BJ (cell line): ENCODE measurements at regions not wholly inside any gene's neighbourhood (a gene's known extent, or its start where the extent isn't known, plus 50 kb on each side); places are given as distances from the start of the nearest gene placed in this dataset.

ENCODE experiments used
- CTCF ChIA-PET: fragments of 350-600 bp; formaldehyde crosslinking; extraction: SDS; loops from one replicate; lab custom pipeline; 2021; ENCODE audit warnings: antibody characterized with exemption, inconsistent platforms; lab: Yijun Ruan, JAX
- POLR2A ChIA-PET: fragments of 300-600 bp; sonication (Branson Sonifier 250); formaldehyde crosslinking; extraction: SDS; loops from one replicate; lab custom pipeline; 2021; ENCODE audit warnings: antibody characterized with exemption; lab: Charles Lee
- DNase-seq: peaks from one replicate; pipeline ENCODE4 v3.0.0-alpha.2; 2011; ENCODE audit warnings: low read depth
- H3K27me3 ChIP-seq: 2 replicates; pipeline ENCODE4 v1.6.0; 2011; ENCODE audit warnings: low read length; ENCODE audit not compliant: control insufficient read depth, insufficient read depth
- H3K36me3 ChIP-seq: 2 replicates; pipeline ENCODE4 v1.5.1; 2011; ENCODE audit warnings: low read length; ENCODE audit not compliant: control insufficient read depth, insufficient read depth
- H3K4me3 ChIP-seq: 2 replicates; pipeline ENCODE4 v1.5.1; 2011; ENCODE audit warnings: low read depth, mild to moderate bottlenecking, control low read depth, low read length
- CTCF ChIP-seq: IDR thresholded peaks from 2 replicates; pipeline ENCODE4 v1.5.1; 2011; ENCODE audit warnings: low read depth, mild to moderate bottlenecking, control low read depth, inconsistent platforms, low read length, moderate library complexity; ENCODE audit not compliant: insufficient read depth

DNA sequence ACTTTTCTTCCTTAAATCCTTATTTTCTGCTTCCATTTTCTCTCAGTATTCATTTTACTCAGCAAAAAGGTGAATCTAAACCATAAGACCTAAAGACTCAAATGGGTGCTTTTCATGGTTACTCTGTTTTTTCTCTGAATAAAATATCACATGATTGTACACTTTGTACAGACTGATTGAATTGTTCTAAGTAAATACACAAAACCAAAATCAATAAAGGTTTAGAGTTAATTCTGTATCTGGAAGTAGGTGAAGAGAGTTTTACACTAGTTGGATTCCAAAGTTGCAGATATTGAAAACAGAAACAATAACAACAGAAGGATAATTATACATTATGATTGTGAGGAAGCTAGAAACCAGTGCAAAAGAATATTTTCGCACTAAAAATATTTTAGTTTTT lies 546.2 kb downstream of the TUSC7 start:
- no peaks in the 10 kb centered on the region for H3K27me3 ChIP-seq
- H3K4me3 ChIP-seq, result no peak overlapping the region

DNA sequence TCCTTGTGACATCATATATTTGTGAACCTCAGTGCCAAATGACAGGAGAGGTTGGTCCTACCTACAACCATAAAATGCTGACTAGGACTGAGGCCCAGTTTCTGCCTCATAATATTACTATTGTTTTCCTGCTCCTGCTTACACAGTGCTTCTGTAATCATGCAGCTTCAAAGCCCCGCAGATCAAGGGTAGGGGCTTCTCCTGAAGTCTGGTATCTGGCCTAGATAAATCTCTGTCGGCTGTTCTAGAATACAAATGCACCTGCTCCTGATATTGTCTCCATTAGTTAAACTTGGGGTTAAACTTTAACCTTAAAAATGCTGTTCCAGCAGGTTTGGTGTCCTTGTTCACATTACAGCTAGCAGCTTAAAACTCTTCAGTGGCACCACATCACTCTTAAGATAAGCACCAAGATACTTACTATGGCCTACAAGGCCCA lies 552.4 kb downstream of the TUSC7 start:
- DNase-seq, result no peak
- no peaks in the 10 kb centered on the region for H3K27me3 ChIP-seq
- H3K4me3 ChIP-seq, result no peak overlapping the region
- TF ChIP-seq CTCF, result no peak
- ChIA-PET POLR2A (no interaction called here), CTCF (interaction anchor here (0.9 kb wide), 1 partner anchor 13 kb away, joined by 4 read pairs; no protein-coding TSS in a partner anchor)
- no peaks in the 10 kb centered on the region for H3K36me3 ChIP-seq

More for the DNA sequence above, 546.2 kb downstream of the TUSC7 start:
- DNase-seq, result no peak
- TF ChIP-seq CTCF, result no peak
- POLR2A ChIA-PET, result no interaction called here
- CTCF ChIA-PET, result no interaction called here
- no peaks in the 10 kb centered on the region for H3K36me3 ChIP-seq

DNA sequence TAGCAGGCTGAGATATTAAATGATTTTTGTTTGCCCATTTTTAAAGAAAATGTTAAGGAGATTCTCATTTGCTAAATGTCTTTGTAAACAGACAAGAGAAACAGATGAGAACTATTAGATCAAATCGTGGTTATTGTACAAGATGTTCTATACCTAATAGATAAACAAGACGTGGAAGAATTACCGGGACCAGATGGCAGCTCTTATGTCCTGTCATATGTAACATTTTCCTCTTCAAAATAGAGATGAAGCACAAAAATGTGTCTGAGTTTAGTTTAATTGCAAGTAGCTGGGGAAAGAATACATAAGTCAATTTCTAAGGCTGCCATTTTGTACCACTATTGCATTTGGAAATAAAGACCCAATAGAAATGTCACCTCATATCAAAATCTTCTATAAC lies 553.7 kb downstream of the TUSC7 start:
- no peaks in the 10 kb centered on the region for H3K27me3 ChIP-seq
- ChIA-PET CTCF (no interaction called here), POLR2A (no interaction called here)
- TF ChIP-seq CTCF, result no peak
- no peak for DNase-seq
- H3K36me3 ChIP-seq, result no peaks in the 10 kb centered on the region
- no peak overlapping the region for H3K4me3 ChIP-seq

DNA sequence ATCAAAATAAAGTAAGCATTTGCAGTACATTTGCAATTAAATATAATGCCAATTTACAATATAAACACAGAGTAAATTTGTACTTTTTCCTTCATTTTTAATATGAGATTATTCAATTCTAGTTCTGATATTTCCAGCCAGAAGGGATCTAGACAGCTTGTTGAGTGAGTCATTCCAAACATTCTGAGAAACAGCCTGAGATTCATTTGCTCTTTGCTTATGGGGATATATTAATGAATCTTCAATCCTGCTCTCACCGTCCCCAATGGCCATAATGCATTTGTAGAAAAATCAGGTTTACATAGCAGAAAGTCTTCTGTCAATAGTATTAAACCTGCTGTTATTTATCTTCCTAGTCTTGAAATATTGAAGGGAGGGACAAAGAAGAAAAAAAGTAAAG lies 554.2 kb downstream of the TUSC7 start:
- Histone ChIP-seq H3K4me3 (no peak overlapping the region), H3K27me3 (no peaks in the 10 kb centered on the region), H3K36me3 (no peaks in the 10 kb centered on the region)
- ChIA-PET CTCF (no interaction called here), POLR2A (no interaction called here)
- no peak for DNase-seq
- no peak for TF ChIP-seq CTCF

GRCh38 chr3:117264204-117264994 lies 554.8 kb downstream of the TUSC7 start:
- H3K27me3 ChIP-seq, result no peaks in the 10 kb centered on the region
- no peak for DNase-seq
- H3K36me3 ChIP-seq, result no peaks in the 10 kb centered on the region
- no peak for TF ChIP-seq CTCF
- no peak overlapping the region for H3K4me3 ChIP-seq
- ChIA-PET CTCF (no interaction called here), POLR2A (no interaction called here)
